GM12892 (cell line): ENCODE measurements at regions not wholly inside any gene's neighbourhood (a gene's known extent, or its start where the extent isn't known, plus 50 kb on each side); places are given as distances from the start of the nearest gene placed in this dataset.

Experiments
- POLR2A ChIP-seq: IDR thresholded peaks from 2 replicates; pipeline ENCODE4 v1.6.1; 2011; ENCODE audit warnings: low read depth, low read length, control low read depth
- POLR2AphosphoS5 ChIP-seq: IDR thresholded peaks from 2 replicates; pipeline ENCODE4 v1.6.1; 2011; ENCODE audit warnings: low read depth, low read length, control low read depth
- TAF1 ChIP-seq: IDR thresholded peaks from 2 replicates; pipeline ENCODE4 v1.6.1; 2011; ENCODE audit warnings: low read depth, mild to moderate bottlenecking, control low read depth, low read length, borderline replicate concordance

DNA sequence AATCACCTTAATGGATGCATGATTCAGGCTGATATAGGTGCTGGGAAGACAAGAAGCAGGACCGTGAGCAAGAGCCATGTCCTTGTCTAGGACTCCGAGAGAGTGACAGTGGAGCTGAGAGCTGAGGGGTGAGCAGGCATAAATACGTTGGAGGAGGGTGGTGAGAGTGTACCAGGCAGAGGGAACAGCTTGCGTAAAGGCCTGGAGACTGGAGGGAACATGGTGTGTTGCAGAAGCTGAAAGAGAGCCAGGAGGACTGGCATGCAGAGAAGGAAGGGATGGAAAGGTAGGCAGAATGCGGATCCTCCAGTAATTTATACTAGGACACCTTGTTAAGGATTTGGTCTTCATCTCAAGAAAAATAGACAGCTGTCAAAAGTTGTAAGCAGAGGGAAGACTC lies 653.2 kb downstream of the HS3ST4 start:
- no peak for TF ChIP-seq POLR2AphosphoS5
- TF ChIP-seq POLR2A = no peak
- no peak for TF ChIP-seq TAF1
